Skin epidermis (tissue), 12 donors: ENCODE measurements at regions not wholly inside any gene's neighbourhood (a gene's known extent, or its start where the extent isn't known, plus 50 kb on each side); places are given as distances from the start of the nearest gene placed in this dataset.

Experiments used
- H3K27ac ChIP-seq, 21 experiments: fragments of 200-600 bp; sonication (generic) in 11 of 21; one replicate each; pipeline ENCODE4 v1.5.0; 2020; ENCODE audit warnings: mild to moderate bottlenecking in 3 of 21, inconsistent platforms in 2 of 21, moderate library complexity in 2 of 21
- H3K4me3 ChIP-seq, 7 experiments: fragments of 200-600 bp; sonication (generic) in 2 of 7; one replicate each; pipeline ENCODE4 v1.5.0; 2020; ENCODE audit warnings: inconsistent platforms in 2 of 7, mild to moderate bottlenecking in 2 of 7, moderate library complexity in 1 of 7

- H3K27ac ChIP-seq, result no peak overlapping the region
- no peak overlapping the region for H3K4me3 ChIP-seq
Observed at GRCh38 chr15:47937834-47938233, 183.0 kb upstream of the SLC24A5 start.

DNA sequence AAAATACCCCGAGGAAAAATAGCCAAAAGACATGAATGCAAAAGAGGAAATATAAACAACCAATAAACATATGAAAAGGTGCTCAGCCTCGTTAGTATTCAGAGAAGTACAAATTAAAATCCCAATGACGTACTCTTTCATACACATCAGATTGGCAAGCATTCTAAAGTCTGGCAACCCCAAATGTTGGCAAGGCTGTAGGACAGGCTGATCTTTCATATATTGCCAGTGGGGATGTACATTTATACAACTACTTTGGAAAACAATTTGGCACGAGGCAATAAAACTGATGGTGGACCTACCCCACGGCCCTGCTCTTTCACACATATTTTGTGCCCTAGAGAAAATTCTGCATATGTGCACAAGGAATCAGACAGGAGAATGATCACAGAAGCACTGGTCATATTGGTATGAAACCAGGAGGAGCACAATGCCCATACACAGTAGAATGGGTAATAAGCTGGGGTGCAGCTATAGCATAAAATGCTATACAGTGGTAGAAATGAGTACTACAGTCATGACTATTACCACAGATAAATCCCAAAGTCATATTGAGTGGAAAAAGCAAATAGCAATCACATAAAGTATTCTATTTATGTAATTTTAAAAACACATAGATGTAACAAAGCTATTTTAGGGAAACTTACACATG is 176.0 kb upstream of the SLC24A5 start:
- no peak overlapping the region for H3K27ac ChIP-seq
- no peak overlapping the region for H3K4me3 ChIP-seq

GRCh38 chr15:47945872-47946650 is 174.7 kb upstream of the SLC24A5 start:
- Histone ChIP-seq H3K4me3 (no peak overlapping the region), H3K27ac (no peak overlapping the region)

GRCh38 chr15:47949815-47950214 is 171.0 kb upstream of the SLC24A5 start:
- no peak overlapping the region for H3K27ac ChIP-seq

DNA sequence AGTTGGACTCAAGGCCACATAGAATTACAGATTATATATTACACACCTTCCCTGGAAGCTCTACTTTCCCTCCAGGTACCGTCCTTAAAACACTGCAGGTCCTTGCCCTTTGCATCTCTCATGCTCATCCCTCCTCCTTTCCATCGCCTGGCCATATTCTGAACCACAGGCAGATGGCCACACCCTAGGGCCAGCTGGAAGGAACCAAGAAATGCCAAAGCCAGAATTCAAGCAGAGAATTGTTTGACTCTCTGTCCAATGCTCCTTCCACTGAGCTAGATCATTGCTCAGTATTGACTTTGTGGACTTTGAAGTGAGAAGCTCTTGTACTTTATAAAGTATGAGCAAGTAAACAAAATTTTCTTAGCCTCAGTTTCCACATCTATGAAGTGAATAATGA is 170.3 kb upstream of the SLC24A5 start:
- H3K27ac ChIP-seq, result no peak overlapping the region
- no peak overlapping the region for H3K4me3 ChIP-seq

More at GRCh38 chr15:47949815-47950214, 171.0 kb upstream of the SLC24A5 start:
- H3K4me3 ChIP-seq, result no peak overlapping the region

DNA sequence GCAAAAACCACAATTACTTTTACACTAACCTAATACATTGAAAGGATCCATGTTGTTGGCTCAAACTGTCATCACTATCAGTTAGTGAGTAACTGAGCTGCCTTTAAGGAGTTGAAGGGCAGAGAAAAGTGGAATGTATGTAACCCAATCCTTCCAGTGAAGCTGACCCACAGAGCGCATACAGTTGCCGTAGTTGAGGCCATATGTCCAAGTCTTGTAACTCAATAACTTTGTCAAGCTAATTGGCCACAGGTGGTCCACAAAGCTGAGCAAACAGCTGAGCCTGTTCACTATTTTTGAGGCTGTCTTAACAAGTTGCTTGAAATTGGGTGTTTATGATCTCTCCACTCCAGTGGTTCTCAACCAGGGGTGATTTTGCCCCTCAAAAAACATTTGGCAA is 169.0 kb upstream of the SLC24A5 start:
- Histone ChIP-seq H3K27ac (no peak overlapping the region), H3K4me3 (no peak overlapping the region)

DNA sequence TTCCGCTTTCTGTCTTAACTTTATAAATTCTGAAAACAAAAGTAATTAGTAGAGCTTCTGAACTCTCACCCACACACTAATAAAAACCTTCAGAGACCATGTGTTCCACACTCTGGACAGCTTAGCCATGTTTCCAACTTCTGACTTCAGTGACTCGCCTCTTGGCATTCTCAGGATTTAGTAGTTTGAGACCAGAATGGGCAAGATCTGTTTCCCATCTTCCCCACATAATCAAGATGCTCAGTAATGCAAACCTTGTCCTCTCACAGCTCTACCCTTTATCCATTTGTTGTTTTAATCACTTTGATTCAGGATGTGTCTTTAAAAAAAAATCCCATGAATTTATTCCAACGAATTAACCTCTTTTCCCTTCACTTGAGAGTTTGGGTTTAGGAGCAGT is 166.6 kb upstream of the SLC24A5 start:
- Histone ChIP-seq H3K4me3 (no peak overlapping the region), H3K27ac (no peak overlapping the region)

- Histone ChIP-seq H3K4me3 (no peak overlapping the region), H3K27ac (no peak overlapping the region)
Observed at GRCh38 chr15:47955021-47955420, 165.8 kb upstream of the SLC24A5 start.

GRCh38 chr15:47959617-47960413 is 161.0 kb upstream of the SLC24A5 start:
- no peak overlapping the region for H3K4me3 ChIP-seq
- H3K27ac ChIP-seq, result no peak overlapping the region

GRCh38 chr15:47961401-47962090 is 159.2 kb upstream of the SLC24A5 start:
- Histone ChIP-seq H3K27ac (no peak overlapping the region), H3K4me3 (no peak overlapping the region)

- Histone ChIP-seq H3K27ac (no peak overlapping the region), H3K4me3 (no peak overlapping the region)
Observed at GRCh38 chr15:47963265-47963664, 157.5 kb upstream of the SLC24A5 start.

- Histone ChIP-seq H3K27ac (no peak overlapping the region), H3K4me3 (no peak overlapping the region)
Observed at GRCh38 chr15:47964229-47964628, 156.6 kb upstream of the SLC24A5 start.

- Histone ChIP-seq H3K27ac (no peak overlapping the region), H3K4me3 (no peak overlapping the region)
Observed at GRCh38 chr15:47965297-47965696, 155.5 kb upstream of the SLC24A5 start.

- no peak overlapping the region for H3K27ac ChIP-seq
Observed at GRCh38 chr15:47968593-47968992, 152.2 kb upstream of the SLC24A5 start.

GRCh38 chr15:47971637-47972036 is 149.2 kb upstream of the SLC24A5 start:
- Histone ChIP-seq H3K27ac (no peak overlapping the region), H3K4me3 (no peak overlapping the region)

More at GRCh38 chr15:47968593-47968992, 152.2 kb upstream of the SLC24A5 start:
- H3K4me3 ChIP-seq, result no peak overlapping the region

GRCh38 chr15:47972738-47973137 is 148.1 kb upstream of the SLC24A5 start:
- no peak overlapping the region for H3K4me3 ChIP-seq

GRCh38 chr15:47974724-47975123 is 146.1 kb upstream of the SLC24A5 start:
- Histone ChIP-seq H3K27ac (no peak overlapping the region), H3K4me3 (no peak overlapping the region)

More at GRCh38 chr15:47972738-47973137, 148.1 kb upstream of the SLC24A5 start:
- H3K27ac ChIP-seq, result no peak overlapping the region

DNA sequence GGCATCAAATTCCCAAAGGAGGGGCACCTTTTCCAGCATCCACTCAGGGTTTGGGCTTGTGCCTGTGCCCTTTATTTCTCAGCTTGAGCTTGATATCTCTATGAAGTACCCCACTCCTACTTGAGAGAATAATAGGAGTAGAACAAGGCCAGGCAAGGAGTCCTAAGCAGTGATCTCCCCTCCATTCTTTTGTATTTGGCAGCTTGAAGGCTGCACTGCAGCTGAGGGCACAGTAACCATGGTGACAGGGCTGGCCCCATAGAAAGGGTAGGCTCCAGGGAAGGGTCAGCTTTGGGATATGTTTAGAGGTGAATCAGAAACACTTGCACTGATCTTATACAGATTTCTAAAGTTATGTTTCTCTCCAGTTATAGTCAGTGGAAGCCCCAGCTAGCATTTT is 145.4 kb upstream of the SLC24A5 start:
- H3K27ac ChIP-seq, result no peak overlapping the region
- H3K4me3 ChIP-seq, result no peak overlapping the region

DNA sequence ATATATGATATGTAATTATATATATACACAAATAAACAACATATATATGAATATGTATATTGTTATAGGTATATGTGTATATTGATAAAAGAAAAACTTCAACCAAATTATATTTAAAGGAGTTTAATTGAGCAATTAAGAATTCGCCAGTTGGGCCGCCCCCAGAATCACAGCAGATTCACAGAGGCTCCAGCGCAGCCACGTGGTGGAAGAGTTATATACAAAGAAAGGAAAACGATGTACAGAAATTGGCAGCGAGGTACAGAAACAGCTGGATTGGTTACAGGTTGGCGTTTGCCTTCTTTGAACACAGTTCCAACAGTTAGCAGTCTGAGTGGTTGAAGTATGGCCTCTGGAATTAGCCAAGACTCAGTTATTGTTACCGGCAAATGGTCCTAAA is 137.3 kb upstream of the SLC24A5 start:
- no peak overlapping the region for H3K27ac ChIP-seq

GRCh38 chr15:47985568-47985967 is 135.2 kb upstream of the SLC24A5 start:
- Histone ChIP-seq H3K27ac (no peak overlapping the region), H3K4me3 (no peak overlapping the region)

More for the DNA sequence above, 137.3 kb upstream of the SLC24A5 start:
- H3K4me3 ChIP-seq, result no peak overlapping the region
